ENCODE measurements at regions not wholly inside any gene's neighbourhood (a gene's known extent, or its start where the extent isn't known, plus 50 kb on each side); places are given as distances from the start of the nearest gene placed in this dataset.

- ChIA-PET POLR2A (no interaction called here), CTCF (interaction anchor here (0.8 to 4.4 kb wide), 3 partner anchors 9 to 210 kb away, joined by 3 to 42 read pairs (median 6); no protein-coding TSS in a partner anchor)
- DNase-seq (ENCODE audit: low read depth, low spot score), result no peak
- TF ChIP-seq CTCF (IDR thresholded peaks at IDR 0.05; ENCODE audit: insufficient read depth, low read length, missing control alignments), result no peak
- no peak overlapping the region for H3K4me3 ChIP-seq (ENCODE audit: low read depth, low read length)
Measured at GRCh38 chr3:139119331-139120025, 74.8 kb upstream of the PRR23C start.

DNA sequence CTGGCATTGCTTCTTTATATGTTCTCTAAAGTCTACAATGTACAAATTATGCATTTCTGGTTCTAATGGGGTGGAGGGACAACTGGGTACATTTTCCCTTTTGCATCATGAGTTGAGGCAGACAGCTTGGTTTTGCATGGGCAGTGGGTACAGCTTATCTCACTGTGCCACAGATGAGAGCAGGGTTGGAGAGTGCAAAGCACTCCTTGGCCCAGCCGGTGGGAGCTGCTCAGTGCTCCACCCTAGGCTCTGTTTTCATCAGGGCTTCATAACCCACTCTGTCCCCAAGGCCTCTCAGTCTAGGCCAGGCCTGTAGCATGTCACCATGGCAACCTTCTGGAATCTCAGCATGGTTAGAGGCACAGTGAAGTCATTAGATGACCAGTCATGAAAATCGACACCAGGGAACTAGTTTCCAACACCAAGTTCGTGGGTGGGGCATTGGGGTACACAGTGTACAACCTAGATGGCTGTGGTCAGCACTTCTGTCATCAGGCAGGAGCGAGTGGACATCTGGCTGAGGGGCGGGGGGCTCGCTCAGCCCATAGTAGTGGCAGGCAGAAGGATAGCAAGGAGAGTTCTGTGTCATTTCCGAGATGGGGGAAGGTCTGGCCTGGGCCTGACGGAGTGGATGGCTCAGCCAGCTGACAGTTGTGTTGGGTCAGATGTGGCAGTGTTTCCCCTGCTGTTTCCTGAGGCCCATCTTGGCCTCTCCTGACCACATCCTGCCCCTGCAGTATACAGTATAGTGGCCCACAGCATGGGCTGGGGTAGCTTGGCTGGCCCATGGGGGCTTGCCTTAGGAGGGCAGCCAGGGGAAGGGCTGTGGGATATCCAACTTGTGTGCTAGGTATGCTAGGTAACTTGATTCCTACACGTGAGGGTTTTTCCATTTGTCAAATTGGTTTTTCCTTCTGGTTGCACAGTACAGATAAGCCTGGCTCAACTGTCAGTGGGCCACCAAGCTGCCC is 75.7 kb upstream of the PRR23C start:
- ChIA-PET CTCF (interaction anchor here (1.0 to 4.4 kb wide), 3 partner anchors 9 to 210 kb away, joined by 3 to 42 read pairs (median 6); no protein-coding TSS in a partner anchor), POLR2A (interaction anchor here (0.6 kb wide), 1 partner anchor 9 kb away, joined by 3 read pairs; no protein-coding TSS in a partner anchor)
- no peak for DNase-seq (ENCODE audit: low read depth, low spot score)
- no peak overlapping the region for H3K4me3 ChIP-seq (ENCODE audit: low read depth, low read length)
- no peak for TF ChIP-seq CTCF (IDR thresholded peaks at IDR 0.05; ENCODE audit: insufficient read depth, low read length, missing control alignments)

GRCh38 chr3:139121513-139122220 is 77.0 kb upstream of the PRR23C start:
- ChIA-PET POLR2A (no interaction called here), CTCF (interaction anchor here (0.9 to 4.4 kb wide), 4 partner anchors 11 to 209 kb away, joined by 3 to 42 read pairs (median 4); no protein-coding TSS in a partner anchor)
- no peak for TF ChIP-seq CTCF (IDR thresholded peaks at IDR 0.05; ENCODE audit: insufficient read depth, low read length, missing control alignments)
- H3K4me3 ChIP-seq (ENCODE audit: low read depth, low read length), result no peak overlapping the region
- DNase-seq (ENCODE audit: low read depth, low spot score), result no peak

- CTCF ChIA-PET, result interaction anchor here (0.9 to 4.4 kb wide), 4 partner anchors 11 to 208 kb away, joined by 3 to 42 read pairs (median 4); no protein-coding TSS in a partner anchor
- no peak for TF ChIP-seq CTCF (IDR thresholded peaks at IDR 0.05; ENCODE audit: insufficient read depth, low read length, missing control alignments)
Measured at GRCh38 chr3:139122221-139122581, 77.5 kb upstream of the PRR23C start.

DNA sequence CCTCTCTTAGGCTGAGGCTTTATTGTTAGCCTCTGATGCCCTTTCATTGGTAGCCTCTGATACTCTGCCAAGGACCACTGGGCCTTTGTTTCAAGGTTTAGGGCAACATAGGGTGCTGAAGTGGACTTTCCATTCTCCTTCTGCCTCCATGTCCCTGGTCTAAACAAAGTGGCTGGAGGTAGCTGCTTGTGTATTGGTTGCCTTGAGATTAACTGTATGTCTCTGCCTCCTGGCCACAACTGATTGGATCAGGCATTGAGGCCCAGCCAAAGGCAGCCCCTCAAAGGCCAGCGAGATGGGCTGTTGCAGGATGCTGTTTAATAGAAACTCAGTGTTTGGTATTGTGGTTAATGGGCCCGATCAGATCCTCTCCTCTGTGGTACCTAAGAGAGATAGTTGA is 77.9 kb upstream of the PRR23C start:
- H3K4me3 ChIP-seq (ENCODE audit: low read depth, low read length), result no peak overlapping the region
- ChIA-PET CTCF (interaction anchor here (4.4 kb wide), 1 partner anchor 12 kb away, joined by 42 read pairs; no protein-coding TSS in a partner anchor), POLR2A (no interaction called here)
- TF ChIP-seq CTCF (IDR thresholded peaks at IDR 0.05; ENCODE audit: insufficient read depth, low read length, missing control alignments), result no peak
- DNase-seq (ENCODE audit: low read depth, low spot score), result no peak

More at GRCh38 chr3:139122221-139122581, 77.5 kb upstream of the PRR23C start:
- H3K4me3 ChIP-seq (ENCODE audit: low read depth, low read length), result no peak overlapping the region
- POLR2A ChIA-PET, result no interaction called here
- DNase-seq (ENCODE audit: low read depth, low spot score), result no peak
